MCF 10A (cell line): ENCODE measurements at regions not wholly inside any gene's neighbourhood (a gene's known extent, or its start where the extent isn't known, plus 50 kb on each side); places are given as distances from the start of the nearest gene placed in this dataset.
A peak's percentile ranks its signal among the peaks of the same experiment; 100 is the strongest.

Experiments
- BruUV-seq: library from RNA; stranded (reverse); fragments of 400-500 nt; replicated peaks from 2 replicates; lab custom pipeline; 2021; lab: Mats Ljungman, UMichigan
- CTCF ChIA-PET: fragments of 300-600 bp; sonication (Branson Sonifier 250); formaldehyde crosslinking; extraction: SDS; loops from one replicate; lab custom pipeline; 2021; ENCODE audit warnings: antibody characterized with exemption, inconsistent platforms; lab: Yijun Ruan, JAX
- POLR2A ChIA-PET: fragments of 300-600, 350-650 bp; sonication (Branson Sonifier 250); formaldehyde crosslinking; extraction: SDS; loops from one replicate; lab custom pipeline; 2020; ENCODE audit warnings: antibody characterized with exemption, inconsistent platforms; lab: Yijun Ruan, JAX
- DNase-seq: peaks from one replicate; pipeline ENCODE4 v3.0.0-alpha.2; 2018; ENCODE audit not compliant: unreplicated experiment
- H3K27ac Mint-ChIP-seq: one replicate; pipeline ENCODE4 v1.8.0; 2022; ENCODE audit warnings: mild to moderate bottlenecking, low read depth, mixed read lengths; ENCODE audit not compliant: unreplicated experiment
- H3K27me3 Mint-ChIP-seq: one replicate; pipeline ENCODE4 v1.8.0; 2022; ENCODE audit warnings: mixed read lengths; ENCODE audit not compliant: insufficient read depth, unreplicated experiment
- H3K36me3 Mint-ChIP-seq: one replicate; pipeline ENCODE4 v1.8.0; 2022; ENCODE audit warnings: mild to moderate bottlenecking, moderate library complexity, mixed read lengths; ENCODE audit not compliant: insufficient read depth, unreplicated experiment
- H3K4me1 Mint-ChIP-seq: one replicate; pipeline ENCODE4 v1.8.0; 2022; ENCODE audit warnings: mixed read lengths; ENCODE audit not compliant: insufficient read depth, unreplicated experiment
- H3K4me3 Mint-ChIP-seq: one replicate; pipeline ENCODE4 v1.8.0; 2022; ENCODE audit warnings: mild to moderate bottlenecking, moderate library complexity, mixed read lengths; ENCODE audit not compliant: unreplicated experiment
- H3K9me3 Mint-ChIP-seq: one replicate; pipeline ENCODE4 v1.8.0; 2022; ENCODE audit warnings: mixed read lengths; ENCODE audit not compliant: unreplicated experiment
- CTCF ChIP-seq: fragments of 200-600 bp; IDR thresholded peaks from one replicate; pipeline ENCODE4 v1.8.0; 2022; ENCODE audit warnings: antibody characterized with exemption, mild to moderate bottlenecking; ENCODE audit not compliant: unreplicated experiment
- intact Hi-C: fragments of 100-400 bp; cut with micrococcal nuclease; formaldehyde crosslinking; loops from 2 replicates; pipeline ENCODE4 v1.14.1; 2022

GRCh38 chr5:124310453-124310852 lies 436.0 kb downstream of the ZNF608 start:
- Mint-ChIP-seq H3K4me3 (no peak overlapping the region), H3K4me1 (peaks cover 6% of the 10 kb centered on the region), H3K27me3 (no peaks in the 10 kb centered on the region), H3K27ac (no peak overlapping the region), H3K9me3 (no peaks in the 10 kb centered on the region), H3K36me3 (peaks cover 4% of the 10 kb centered on the region)
- ChIA-PET CTCF (interaction anchor here (0.7 kb wide), 1 partner anchor 8 kb away, joined by 3 read pairs; no protein-coding TSS in a partner anchor), POLR2A (interaction anchor here (0.6 to 1.6 kb wide), 2 partner anchors 24 to 901 kb away, joined by 5 read pairs; no protein-coding TSS in a partner anchor)
- DNase-seq: peak; percentile 25
- no TSS peak for BruUV-seq
- intact Hi-C loops: loop anchor here (10.0 kb wide), 1 partner anchor 434 kb away; the partner anchor contains the start of gene ZNF608
- TF ChIP-seq CTCF: no peak

DNA sequence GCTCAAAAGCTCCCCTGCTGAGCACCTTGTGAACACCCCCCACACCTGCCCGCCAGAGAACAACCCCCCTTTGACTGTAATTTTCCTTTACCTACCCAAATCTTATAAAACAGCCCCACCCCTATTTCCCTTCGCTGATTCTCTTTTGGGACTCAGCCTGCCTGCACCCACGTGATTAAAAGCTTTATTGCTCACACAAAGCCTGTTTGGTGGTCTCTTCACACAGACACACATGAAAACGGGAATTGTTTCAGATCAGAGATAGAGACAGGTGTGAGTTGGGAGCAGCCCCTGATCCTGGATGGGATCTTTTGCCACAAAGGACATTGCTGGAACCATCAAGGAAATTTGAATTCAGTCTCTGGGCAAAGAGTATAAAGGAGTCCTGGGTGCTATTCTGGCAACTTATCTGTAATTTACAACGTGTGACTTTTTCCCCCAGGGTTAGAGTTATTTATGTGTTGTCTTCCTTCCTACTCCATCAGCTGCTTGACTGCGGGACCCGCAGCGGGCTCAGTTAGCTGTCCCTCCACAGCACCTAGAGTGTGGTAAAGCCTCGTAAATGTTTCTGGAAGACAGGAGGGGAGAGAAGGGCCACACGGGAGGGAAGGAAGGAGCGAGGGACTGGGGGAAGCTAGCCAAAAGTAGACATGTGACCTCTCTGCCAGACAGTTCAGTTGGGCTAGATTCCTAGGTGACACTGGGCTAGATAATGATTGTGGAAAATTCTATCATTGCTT lies 437.0 kb downstream of the ZNF608 start:
- H3K4me3 Mint-ChIP-seq: no peak overlapping the region
- TF ChIP-seq CTCF: no peak
- H3K4me1 Mint-ChIP-seq: peaks cover 4% of the 10 kb centered on the region
- H3K27me3 Mint-ChIP-seq: no peaks in the 10 kb centered on the region
- BruUV-seq: no TSS peak
- intact Hi-C loops: no loop called here
- POLR2A ChIA-PET: interaction anchor here (0.5 to 1.6 kb wide), 2 partner anchors 23 to 203 kb away, joined by 3 to 5 read pairs; no protein-coding TSS in a partner anchor
- no peak for DNase-seq
- H3K9me3 Mint-ChIP-seq: no peaks in the 10 kb centered on the region
- H3K27ac Mint-ChIP-seq: no peak overlapping the region
- H3K36me3 Mint-ChIP-seq: peaks cover 4% of the 10 kb centered on the region
- CTCF ChIA-PET: interaction anchor here (0.7 kb wide), 1 partner anchor 17 kb away, joined by 5 read pairs; no protein-coding TSS in a partner anchor

- H3K4me1 Mint-ChIP-seq: no peaks in the 10 kb centered on the region
- no peak for DNase-seq
- no peaks in the 10 kb centered on the region for H3K9me3 Mint-ChIP-seq
- no TSS peak for BruUV-seq
- no peaks in the 10 kb centered on the region for H3K36me3 Mint-ChIP-seq
- intact Hi-C loops: no loop called here
- no peaks in the 10 kb centered on the region for H3K27me3 Mint-ChIP-seq
- POLR2A ChIA-PET: interaction anchor here (1.7 kb wide), 1 partner anchor 17 kb away, joined by 6 read pairs; no protein-coding TSS in a partner anchor
- TF ChIP-seq CTCF: no peak
- no peak overlapping the region for H3K27ac Mint-ChIP-seq
- CTCF ChIA-PET: interaction anchor here (0.6 kb wide), 2 partner anchors 60 to 1605 kb away, joined by 3 to 4 read pairs; no protein-coding TSS in a partner anchor
- no peak overlapping the region for H3K4me3 Mint-ChIP-seq
Measured at GRCh38 chr5:124303366-124303765, 443.1 kb downstream of the ZNF608 start.

GRCh38 chr5:124302533-124302932 lies 443.9 kb downstream of the ZNF608 start:
- Mint-ChIP-seq H3K4me1 (peaks cover 7% of the 10 kb centered on the region), H3K27me3 (no peaks in the 10 kb centered on the region), H3K27ac (no peak overlapping the region), H3K9me3 (no peaks in the 10 kb centered on the region), H3K36me3 (no peaks in the 10 kb centered on the region), H3K4me3 (no peak overlapping the region)
- DNase-seq: no peak
- no TSS peak for BruUV-seq
- POLR2A ChIA-PET: interaction anchor here (1.7 kb wide), 1 partner anchor 17 kb away, joined by 6 read pairs; no protein-coding TSS in a partner anchor
- intact Hi-C loops: no loop called here
- no peak for TF ChIP-seq CTCF
- CTCF ChIA-PET: interaction anchor here (0.6 kb wide), 1 partner anchor 1606 kb away, joined by 4 read pairs; no protein-coding TSS in a partner anchor
